Amniotic stem cell (primary cell): ENCODE measurements at regions not wholly inside any gene's neighbourhood (a gene's known extent, or its start where the extent isn't known, plus 50 kb on each side); places are given as distances from the start of the nearest gene placed in this dataset.
A peak's percentile ranks its signal among the peaks of the same experiment; 100 is the strongest.
"Not testable (repeated sequence)": the region's sequence is repeated elsewhere in the genome, so short reads cannot be mapped to it uniquely, and the experiment has no call there.

ENCODE experiments used
- DNase-seq: peaks from one replicate; lab custom pipeline; 2025; lab: John Stamatoyannopoulos, UW

DNA sequence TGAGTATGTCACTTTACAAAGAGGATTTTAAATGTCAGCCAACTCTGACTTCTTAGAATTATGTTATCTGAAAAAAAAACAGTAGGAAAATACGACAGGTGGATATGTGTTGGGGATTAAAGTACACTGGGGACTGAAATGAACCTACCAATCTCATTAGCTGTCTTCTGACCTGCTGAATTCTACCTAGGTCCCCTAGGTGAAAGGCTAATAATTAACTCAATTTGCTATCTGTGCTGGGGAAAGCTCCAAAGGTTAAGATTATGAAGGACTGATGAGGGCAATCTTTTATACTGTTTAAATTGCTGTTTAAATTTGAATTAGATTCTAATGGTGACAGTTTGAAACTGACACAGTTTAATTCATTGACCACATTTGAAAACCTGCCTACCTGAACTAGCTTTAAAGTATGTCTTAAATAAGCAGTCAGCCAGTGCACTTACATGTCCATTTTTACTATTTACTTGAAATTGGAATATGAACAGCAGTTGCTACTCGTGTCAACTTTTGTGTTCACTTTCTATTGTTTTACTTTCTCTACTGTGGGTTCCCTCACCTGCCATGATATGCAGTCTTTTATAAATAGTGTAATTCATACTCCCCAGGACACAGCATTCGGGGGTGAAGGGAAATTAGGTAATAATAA, 977.3 kb downstream of the C4orf33 start:
- no peak for DNase-seq

DNA sequence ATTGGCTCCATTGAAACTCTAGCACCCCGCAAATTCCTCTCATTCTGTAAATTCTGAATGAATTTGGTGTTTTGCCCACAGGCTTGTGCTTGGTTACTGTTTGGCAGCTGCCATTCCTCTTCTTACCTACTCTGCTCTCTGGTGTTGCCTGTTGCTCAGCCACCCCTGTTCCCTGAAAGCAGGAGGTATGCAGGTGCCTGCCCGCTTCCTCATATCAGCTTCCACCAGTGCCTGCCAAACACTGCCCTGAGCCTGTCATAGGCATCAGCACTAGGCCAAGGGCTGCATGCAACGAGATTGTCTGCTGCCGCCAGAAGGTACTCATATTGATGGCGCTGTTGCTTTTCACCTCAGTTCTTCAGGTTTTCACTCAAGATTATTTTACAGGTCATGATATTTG, 978.1 kb downstream of the C4orf33 start:
- no peak for DNase-seq

DNA sequence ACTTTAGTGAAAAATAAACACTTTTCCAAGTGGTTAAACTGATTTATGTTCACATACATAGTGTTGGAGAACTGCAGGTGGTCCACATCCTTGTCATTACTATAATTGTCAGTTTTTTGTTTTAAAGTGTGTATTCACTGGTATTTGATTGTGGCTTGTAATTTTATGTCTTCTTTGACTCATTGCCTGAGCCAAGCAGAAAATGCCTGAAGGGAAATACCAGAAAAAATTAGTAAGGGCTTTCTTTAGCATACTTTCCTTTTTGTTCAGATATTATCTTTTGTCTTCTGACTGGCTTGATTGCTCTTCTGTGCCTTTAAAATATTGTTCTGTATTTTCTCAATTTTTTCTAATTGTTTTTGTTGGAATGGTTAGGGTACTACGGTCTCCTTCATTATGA, 981.3 kb downstream of the C4orf33 start:
- peak; percentile 31 for DNase-seq

DNA sequence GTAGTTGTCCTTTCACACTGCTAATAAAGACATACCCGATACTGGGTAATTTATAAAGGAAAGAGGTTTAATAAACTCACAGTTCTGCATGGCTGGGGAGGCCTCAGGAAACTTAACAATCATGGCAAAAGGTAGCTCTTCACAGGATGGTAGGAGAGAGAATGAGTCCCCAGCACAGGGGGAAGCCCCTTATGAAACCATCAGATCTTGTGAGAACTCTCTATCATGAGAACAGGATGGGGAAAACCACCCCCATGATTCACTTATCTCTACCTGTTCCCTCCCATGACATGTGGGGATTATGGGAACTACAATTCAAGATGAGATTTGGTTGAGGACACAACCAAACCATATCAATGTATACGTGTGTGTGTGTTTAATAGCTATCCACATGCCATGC, 983.1 kb downstream of the C4orf33 start:
- not testable (repeated sequence) for DNase-seq

DNA sequence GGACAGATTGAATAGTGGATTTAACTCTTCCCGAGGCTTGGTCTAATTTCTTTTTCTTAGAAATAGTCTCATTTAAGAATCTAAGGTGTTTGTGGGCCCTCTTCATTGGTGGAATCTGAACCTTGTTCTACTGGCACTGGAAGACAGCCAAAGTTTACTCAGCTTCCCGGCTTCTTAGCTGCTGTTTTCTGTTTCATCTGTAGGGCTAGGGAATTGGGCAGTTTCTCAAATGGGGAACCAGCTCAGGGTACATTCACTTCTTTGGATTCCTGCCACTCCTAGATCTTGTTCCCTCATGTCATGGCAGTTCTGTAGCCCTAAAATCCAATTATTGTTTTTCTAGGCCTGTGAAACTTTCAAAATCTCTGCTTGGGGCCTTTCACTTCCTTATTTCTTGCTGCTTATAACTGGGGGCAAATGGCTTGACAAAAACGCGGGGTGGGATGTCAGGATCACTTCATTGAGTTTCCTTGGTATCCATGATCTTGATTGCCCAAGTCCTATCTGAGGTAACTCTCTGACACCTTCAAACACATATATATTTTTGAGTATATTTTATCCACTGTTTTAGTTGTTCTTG, 985.0 kb downstream of the C4orf33 start:
- no peak for DNase-seq

DNA sequence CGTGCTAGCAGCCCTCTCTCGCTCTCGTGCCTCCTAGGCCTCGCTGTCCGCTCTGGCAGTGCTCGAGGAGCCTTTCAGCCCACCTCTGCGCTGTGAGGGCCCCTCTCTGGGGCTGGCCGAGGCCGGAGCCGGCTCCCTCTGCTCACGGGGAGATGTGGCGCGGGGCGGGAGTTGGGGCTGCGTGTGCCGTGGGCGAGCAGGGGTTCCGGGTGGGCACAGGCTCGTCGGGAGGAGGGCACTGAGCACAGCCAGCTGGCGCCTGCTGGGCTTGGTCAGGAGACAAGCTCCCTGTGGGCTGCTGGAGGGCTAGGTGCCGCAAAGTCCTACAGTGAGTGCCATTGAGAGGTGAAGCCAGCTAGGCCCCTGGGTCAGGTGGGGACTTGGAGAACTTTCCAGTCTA, 994.5 kb downstream of the C4orf33 start:
- no peak for DNase-seq

DNA sequence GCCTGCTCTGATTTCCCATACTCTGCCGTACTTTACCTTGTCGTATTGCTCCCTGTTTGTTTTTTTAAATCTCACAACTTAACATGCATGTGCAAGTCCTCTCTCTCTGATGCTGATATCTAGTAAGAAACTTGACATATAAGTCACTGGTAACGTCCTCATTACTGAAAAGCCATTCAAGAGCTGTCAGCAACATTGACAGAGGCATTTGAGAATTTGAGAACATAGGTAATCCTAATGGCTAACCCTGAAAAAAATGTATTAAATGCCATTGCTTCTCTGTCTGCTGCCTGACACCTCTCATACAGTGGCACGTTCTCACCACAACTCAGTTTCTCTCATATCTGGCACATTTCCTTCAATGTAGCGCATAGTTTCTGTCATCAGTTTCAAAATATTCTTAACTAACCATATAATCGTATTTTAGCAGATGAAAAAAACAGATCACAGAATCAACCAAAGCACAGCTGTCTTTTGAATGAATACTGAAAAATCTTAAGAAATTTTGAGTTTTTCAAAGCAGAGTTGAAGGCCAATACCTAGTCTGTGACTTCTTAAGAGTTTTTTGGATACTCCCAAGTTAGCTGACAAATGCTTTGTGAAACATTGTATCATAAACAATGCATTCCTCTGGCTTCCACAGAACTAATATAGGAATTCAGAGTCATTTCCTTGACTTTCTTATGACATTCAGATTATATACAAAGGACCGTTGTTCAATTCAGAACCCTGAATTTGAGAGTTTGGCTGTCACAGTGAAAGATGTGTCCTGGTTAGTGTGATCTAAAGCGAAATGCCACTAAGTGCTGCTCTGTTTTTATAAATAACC, 996.4 kb downstream of the C4orf33 start:
- no peak for DNase-seq

DNA sequence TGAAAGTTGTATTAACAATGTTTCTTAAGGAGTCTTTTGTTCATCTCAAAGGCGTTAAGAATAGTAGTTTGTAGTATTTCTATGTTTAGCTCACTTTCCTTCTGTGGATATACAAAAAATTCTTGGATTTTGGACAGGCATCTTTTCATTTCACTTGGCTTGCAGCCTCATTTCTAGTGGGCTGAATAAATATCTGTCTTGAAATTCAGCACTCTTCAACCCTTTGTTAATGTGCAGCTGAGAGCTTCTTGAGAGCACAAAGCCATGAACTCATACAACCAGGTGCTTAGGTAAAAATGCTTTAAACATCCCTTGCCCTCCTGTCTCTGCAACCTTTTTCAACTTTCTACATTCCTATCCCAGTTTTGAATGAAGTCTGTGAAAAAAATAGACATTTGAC, 1003.2 kb downstream of the C4orf33 start:
- DNase-seq, result no peak

DNA sequence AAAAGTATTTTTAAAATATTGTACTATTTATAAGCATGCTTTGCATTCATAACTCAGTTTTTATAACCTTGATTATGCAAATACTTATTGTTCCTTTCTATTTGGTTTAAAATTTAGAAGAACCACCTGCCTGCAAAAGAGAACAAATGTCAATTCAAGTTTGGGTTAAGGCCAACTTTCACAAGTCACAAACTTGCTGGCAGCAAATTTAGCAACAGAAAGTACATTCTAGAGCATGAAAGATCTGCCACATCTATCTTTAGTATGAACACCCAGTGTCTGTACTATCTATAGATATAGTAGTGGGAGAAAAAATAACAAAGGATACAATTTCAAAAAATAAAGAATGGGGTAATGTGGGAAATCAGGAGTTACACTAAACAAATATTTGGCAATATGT, 1014.2 kb downstream of the C4orf33 start:
- no peak for DNase-seq

DNA sequence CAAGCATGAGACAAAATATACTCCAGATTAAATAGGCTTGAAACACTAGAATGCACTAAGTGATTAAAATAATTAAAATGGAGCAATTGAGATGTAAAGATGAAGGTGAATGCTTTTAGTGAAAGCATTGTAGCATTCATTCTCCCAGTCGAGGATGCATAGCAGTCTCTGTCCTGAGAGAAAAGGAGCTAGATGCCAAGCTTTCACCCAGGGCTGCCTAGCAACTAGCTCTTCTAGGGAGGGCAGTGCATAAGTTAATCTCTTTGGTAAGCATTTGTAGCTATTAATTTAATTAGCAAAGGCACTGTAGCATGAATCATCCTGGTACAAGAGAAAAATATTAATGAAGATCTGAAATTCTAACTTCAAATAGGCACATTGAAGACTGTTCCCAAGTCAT, 1014.8 kb downstream of the C4orf33 start:
- DNase-seq, result no peak

DNA sequence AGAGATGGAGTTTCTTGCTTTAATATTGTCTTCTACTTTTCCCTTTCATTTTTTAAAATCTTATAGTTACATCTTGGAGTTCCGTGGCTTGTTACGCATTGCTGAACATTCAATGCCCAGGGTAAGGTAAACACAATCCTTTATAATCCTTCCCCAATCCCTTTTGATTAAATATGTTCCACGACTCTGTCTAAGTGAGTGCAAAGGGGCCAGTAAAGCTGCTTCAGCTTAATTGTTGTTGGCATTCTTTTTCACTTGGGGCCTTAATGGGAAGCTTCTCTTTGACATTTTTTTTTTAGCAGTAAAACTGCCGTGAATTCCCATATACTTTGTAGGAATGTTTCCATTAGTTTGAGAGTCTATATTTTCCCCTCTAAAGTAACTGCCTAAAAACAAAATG, 1028.1 kb downstream of the C4orf33 start:
- no peak for DNase-seq

DNA sequence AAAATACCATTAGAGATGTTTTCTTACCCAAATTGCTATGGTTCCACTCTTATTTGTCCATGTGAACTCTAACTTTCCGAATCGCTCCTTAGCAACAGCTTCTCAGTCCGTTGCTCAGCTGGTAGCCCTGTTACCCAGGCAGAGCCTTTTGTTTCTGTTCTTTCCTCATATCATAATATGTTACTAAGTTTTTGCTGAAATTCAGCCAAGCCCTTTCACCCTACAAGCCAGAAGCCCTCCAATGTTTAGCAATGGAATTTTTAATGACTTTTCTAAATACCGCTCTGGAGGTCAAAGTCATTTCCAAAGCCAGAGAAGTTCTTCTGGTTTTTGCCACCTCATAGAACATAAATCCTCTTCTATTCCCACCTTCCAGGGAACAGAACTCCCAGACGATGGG, 1029.5 kb downstream of the C4orf33 start:
- no peak for DNase-seq

DNA sequence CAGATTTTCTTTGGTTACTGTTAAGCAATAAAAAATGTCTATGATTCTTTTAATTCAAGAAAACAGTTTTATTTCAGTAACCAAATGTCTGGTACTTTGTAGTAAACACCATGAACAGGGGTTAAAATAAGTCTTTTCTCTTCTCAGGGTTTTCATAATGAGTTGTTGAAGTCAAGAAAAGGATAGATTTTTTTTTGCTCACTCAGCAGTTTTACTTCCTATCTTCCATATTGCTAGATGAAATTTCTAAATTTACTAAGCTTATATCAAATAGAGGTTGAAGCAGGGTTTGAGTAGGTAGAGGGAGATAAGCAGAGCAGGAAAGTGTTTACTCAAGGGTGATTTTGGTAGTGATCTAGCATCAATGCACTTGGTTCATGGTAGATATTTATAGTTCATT, 1031.3 kb downstream of the C4orf33 start:
- no peak for DNase-seq

DNA sequence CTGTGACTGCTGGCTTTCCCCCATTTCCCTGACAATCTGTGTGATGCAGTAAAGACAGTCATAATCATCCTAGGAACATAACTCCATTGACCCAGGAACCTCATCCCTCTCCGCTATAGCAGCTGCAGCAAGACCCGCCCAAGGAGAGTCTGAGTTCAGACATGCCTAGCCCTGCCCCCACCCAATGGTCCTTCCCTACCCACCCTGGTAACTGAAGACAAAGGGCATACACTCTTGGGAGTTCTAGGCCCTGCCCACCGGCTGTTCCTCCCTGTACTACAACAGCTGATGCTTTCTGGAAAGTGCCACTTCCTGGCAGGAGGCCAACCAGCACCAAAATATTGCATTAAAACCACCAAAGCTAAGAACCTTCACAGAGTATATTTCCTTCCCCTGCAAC, 1035.6 kb downstream of the C4orf33 start:
- DNase-seq, result no peak

DNA sequence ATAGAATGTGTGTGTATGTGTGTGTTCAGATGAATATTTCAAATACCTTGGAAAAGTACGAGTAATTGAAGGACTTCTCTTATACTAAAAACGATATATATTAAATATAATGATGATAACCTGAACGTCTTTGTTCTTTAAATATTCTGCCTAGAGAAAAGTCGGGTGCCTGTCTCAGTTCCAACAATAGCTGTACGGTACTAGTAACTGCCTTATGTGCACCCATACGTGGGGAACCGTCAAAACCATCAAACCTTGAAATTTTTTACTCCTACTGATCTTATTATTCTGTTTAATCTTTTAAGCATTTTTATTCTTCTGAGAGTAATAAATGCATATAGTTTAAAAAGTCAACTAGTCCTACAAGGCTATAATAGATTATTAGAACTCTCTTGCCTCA, 1045.7 kb downstream of the C4orf33 start:
- DNase-seq, result no peak

DNA sequence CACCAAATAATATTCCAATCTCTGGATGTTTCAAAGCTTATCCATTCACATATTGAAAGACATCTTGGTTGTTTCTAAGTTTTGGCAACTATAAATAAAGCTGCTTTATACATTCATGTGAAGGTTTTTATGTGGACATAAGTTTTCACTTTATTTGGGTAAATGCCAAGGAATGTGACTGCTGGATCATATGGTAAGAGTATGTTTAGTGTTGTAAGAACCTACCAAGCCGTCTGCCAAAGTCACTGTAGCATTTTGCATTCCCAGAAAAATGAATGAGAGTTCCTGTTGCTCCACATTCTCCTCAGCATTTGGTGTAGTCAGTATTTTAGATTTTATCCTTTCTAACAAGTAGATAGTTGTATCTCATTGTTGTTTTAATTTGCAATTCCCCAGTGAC, 1047.7 kb downstream of the C4orf33 start:
- no peak for DNase-seq

DNA sequence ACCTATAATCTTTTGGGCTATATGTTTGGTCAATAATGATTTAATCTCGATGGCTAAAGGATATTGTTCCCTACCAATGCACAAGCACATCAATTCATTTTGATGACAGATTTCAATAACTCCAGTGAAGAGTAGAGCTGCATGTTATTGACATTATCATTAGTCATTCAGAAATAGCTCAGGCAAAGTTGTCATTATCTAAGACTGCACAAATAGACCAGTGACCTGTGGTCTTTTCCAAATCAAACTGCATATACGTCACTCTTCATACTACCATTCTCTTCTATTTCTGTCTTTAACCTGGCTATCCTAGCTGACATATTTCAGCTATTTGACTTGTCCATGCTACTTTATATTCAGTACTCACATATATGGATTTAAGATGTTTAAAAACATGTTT, 1050.8 kb downstream of the C4orf33 start:
- DNase-seq, result no peak

DNA sequence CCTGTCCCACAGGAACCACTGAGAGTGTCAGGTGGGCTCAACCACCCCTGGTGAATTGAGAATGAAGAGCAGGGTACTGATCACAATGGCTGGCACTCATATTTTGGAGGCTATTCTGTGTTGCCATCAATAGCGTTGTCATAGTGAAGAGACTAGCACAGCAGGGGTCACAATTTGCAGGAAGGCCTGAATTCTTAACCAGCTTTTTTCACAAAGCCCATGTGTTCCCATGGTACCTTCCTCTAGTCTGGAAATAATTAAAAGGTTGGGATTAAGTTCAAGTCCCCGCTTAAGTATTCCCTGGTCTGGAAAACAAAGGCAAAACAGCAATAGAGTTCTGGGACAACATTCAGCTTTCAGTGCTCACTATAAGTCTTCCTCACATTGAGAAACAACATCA, 1051.7 kb downstream of the C4orf33 start:
- no peak for DNase-seq

DNA sequence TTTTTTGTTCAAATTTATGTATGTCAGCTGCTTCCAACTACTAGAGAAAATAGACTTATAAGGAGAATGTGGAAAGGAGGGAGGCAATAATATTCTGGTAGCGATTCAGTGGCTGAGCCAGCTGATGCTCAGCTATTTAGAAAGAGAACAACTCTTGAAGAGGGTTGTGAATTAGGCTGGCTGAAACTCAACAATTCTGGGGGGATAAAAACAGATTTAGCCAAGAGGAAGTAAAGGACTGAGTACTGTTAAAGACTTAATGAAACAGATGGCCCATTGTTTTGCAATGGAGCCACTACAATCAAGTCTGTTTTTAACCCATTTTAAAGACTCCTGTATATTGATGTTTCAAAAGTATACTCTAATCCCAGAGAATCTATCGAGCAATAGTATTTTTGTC, 1058.9 kb downstream of the C4orf33 start:
- no peak for DNase-seq

DNA sequence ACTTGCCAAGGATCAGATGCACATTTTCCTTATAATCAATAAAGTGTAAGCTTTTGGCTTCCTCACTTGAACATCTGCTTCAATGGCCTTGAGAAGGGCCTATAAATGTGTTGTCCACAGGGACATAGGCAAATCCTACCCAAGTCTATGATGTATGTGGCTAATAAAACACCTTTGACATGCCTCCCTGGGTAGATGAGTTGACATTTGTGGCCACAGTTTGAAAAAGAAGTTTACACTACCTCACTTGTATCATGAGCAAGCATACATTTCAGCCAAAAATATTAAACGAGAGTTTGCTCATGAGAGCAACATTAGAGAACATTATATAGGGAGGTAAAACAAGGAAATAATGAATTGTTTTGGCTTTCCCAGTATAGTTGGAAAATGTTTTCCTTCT, 1067.7 kb downstream of the C4orf33 start:
- no peak for DNase-seq

DNA sequence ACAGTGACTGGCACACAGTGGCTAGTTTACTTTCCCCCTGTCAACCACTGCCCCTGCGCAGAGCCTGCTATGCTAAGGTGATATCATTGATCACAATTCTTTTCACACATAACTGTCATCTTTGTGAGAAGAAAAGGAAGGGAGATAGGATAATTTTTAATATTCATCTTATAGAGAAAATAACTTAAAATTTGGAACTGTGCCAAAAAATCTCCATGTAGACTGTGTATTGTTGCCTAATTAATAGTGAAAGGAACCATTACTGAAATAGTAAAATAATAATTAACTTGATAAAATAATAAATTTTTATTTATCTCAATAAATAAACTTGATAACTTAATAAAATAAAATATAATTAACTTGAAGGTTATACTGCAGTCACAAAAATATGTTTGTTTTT, 1069.4 kb downstream of the C4orf33 start:
- no peak for DNase-seq

DNA sequence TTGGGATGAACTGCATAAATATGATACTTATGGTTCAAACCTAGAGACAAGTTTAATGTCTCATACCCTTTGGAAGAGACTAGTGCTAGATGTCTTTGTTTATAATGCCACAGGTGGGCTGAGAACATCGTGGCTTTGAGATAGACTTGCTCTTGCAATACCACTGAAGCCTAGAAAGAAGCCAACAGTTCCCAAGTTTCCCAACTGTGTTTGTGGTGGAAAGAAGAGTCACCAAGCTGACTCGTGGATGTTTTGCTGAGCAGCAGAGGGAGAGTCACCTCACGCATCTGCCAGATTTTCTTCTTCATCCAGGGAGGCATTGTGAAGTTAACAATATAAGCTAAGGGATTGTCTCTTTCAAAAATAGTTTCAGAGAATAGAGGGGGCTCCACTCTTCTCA, 1076.2 kb downstream of the C4orf33 start:
- no peak for DNase-seq

DNA sequence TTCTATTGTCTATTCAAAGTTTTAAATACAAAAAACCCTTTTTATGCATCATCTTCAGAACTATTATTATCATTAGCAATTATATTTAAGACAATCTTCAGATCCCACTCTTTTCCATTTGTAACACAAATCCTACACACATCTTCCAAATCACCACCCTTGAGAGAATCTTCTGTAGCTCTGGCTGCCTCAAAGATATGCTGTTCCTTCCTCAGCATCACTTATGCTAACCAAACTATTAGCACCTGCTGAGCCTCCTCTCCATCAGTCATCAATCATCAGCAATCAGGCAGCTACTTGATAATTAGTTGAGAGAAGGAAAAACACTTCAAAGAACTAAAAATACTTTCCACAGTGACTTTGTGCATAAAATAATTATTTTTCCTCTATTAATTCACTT, 1082.2 kb downstream of the C4orf33 start:
- DNase-seq, result no peak

DNA sequence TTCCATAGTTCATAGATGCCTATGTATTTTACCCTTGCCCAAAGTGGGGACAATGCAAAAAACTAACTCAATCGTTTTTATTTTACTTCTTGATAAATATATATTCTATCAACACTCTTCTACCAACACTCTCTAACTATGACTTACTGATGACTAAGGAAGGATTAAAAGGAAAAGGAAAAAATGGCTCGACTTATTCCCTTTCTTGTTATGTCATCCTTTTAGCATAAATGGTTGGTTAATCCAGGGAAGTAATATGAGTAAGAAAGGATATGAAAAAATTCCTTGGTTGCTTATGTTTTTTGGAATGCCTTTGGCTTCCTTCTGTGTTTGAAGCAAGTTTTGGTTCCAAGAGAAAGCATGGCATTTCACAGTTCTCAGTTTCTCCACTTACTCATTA, 1087.1 kb downstream of the C4orf33 start:
- peak; percentile 12 for DNase-seq
